GM12878 (cell line): ENCODE measurements at regions not wholly inside any gene's neighbourhood (a gene's known extent, or its start where the extent isn't known, plus 50 kb on each side); places are given as distances from the start of the nearest gene placed in this dataset.

ENCODE experiments used
- ATAC-seq: fragments of 200-7000 bp; cut with Tn5 transposase; 3 replicates; pipeline ENCODE4 v1.9.1; 2020; ENCODE audit warnings: mild to moderate bottlenecking, moderate library complexity
- BruUV-seq: library from RNA; stranded (reverse); fragments of 400-500 nt; replicated peaks from 2 replicates; lab custom pipeline; 2021; lab: Mats Ljungman, UMichigan
- CTCF ChIA-PET: fragments of 300-600 bp; sonication (Branson Sonifier 250); formaldehyde crosslinking; extraction: SDS; loops from one replicate; lab custom pipeline; 2021; ENCODE audit warnings: inconsistent platforms; lab: Yijun Ruan, JAX
- POLR2A ChIA-PET: fragments of 350-600 bp; formaldehyde crosslinking; extraction: SDS; loops from one replicate; lab custom pipeline; 2021; ENCODE audit warnings: inconsistent platforms; lab: Charles Lee
- RAD21 ChIA-PET: fragments of 300-600 bp; sonication (Branson Sonifier 250); formaldehyde crosslinking; loops from one replicate; lab custom pipeline; 2023; ENCODE audit warnings: antibody characterized with exemption; ENCODE audit not compliant: unreplicated experiment; lab: Charles Lee
- SMC1A ChIA-PET: fragments of 300-600 bp; sonication (Branson Sonifier 250); formaldehyde crosslinking; loops from one replicate; lab custom pipeline; 2023; ENCODE audit not compliant: unreplicated experiment, uncharacterized antibody; lab: Charles Lee
- DNase-seq: peaks from one replicate; pipeline ENCODE4 v3.0.0-alpha.2; 2011; ENCODE audit warnings: low read depth, low spot score
- FAIRE-seq: peaks from 3 replicates; lab custom pipeline; 2011; peaks lifted over from hg19 to GRCh38; lab: Jason Lieb, UNC
- H2AFZ ChIP-seq: 2 replicates; pipeline ENCODE4 v1.6.0; 2011; ENCODE audit warnings: low read depth, low read length, control low read depth; ENCODE audit not compliant: control insufficient read depth
- H3K27ac ChIP-seq: 2 replicates; pipeline ENCODE4 v1.5.1; 2011; ENCODE audit warnings: control low read depth; ENCODE audit not compliant: control insufficient read depth, insufficient read depth
- H3K27me3 ChIP-seq, 2 experiments: replicated peaks in 1 of 2; 2 replicates each; pipeline versions ENCODE4 v1.6.0 to v1.6.1; 2011; ENCODE audit warnings: low read length in 1 of 2; ENCODE audit not compliant: control insufficient read depth in 2 of 2, insufficient read depth in 2 of 2
- H3K36me3 ChIP-seq, 2 experiments: 2 replicates each; pipeline ENCODE4 v1.5.1; 2011; ENCODE audit warnings: low read length in 1 of 2; ENCODE audit not compliant: control insufficient read depth in 2 of 2, insufficient read depth in 2 of 2
- H3K4me1 ChIP-seq: 2 replicates; pipeline ENCODE4 v1.6.1; 2011; ENCODE audit warnings: mild to moderate bottlenecking, low read length, moderate library complexity, mixed read lengths; ENCODE audit not compliant: control insufficient read depth, insufficient read depth
- H3K4me2 ChIP-seq: 2 replicates; pipeline ENCODE4 v1.6.0; 2011; ENCODE audit warnings: control low read depth; ENCODE audit not compliant: control insufficient read depth, insufficient read depth
- H3K4me3 ChIP-seq: fragments of 200-600 bp; sonication (generic); 2 replicates; pipeline ENCODE4 v1.5.1; 2016
- H3K79me2 ChIP-seq: 2 replicates; pipeline ENCODE4 v1.6.0; 2011; ENCODE audit warnings: low read length; ENCODE audit not compliant: control insufficient read depth, insufficient read depth
- H3K9ac ChIP-seq: 2 replicates; pipeline ENCODE4 v1.8.0; 2011; ENCODE audit warnings: low read length, control low read depth, mixed read lengths; ENCODE audit not compliant: control insufficient read depth, insufficient read depth
- H3K9me3 ChIP-seq: replicated peaks from 3 replicates; pipeline ENCODE4 v1.5.1; 2011; ENCODE audit warnings: mild to moderate bottlenecking, low read length; ENCODE audit not compliant: control insufficient read depth, insufficient read depth
- H4K20me1 ChIP-seq: 2 replicates; pipeline ENCODE4 v1.6.0; 2011; ENCODE audit not compliant: control insufficient read depth, insufficient read depth
- ATF7 ChIP-seq: fragments of 450-650 bp; IDR thresholded peaks from 2 replicates; pipeline ENCODE4 v1.6.1; 2016; ENCODE audit warnings: low read depth, mild to moderate bottlenecking
- BHLHE40 ChIP-seq, 2 experiments: fragments of 450-650 bp in 1 of 2; IDR thresholded peaks; 2 replicates each; pipeline ENCODE4 v1.6.1; 2011 to 2017; ENCODE audit warnings: low read depth in 2 of 2, borderline replicate concordance in 1 of 2, improper control_type of control experiment in 1 of 2, low read length in 1 of 2, mild to moderate bottlenecking in 1 of 2
- EP300 ChIP-seq, 2 experiments: fragments of 150-350 bp in 1 of 2; IDR thresholded peaks; 2 replicates each; pipeline ENCODE4 v1.6.1; 2011 to 2012; ENCODE audit warnings: low read depth in 2 of 2, low read length in 2 of 2, borderline replicate concordance in 1 of 2, improper control_type of control experiment in 1 of 2, inconsistent platforms in 1 of 2; ENCODE audit not compliant: control insufficient read depth in 1 of 2
- ESRRA ChIP-seq: IDR thresholded peaks from 2 replicates; pipeline ENCODE4 v1.6.1; 2012; ENCODE audit warnings: mild to moderate bottlenecking, low read length, improper control_type of control experiment
- JUNB ChIP-seq: IDR thresholded peaks from 2 replicates; pipeline ENCODE4 v1.6.1; 2016; ENCODE audit warnings: antibody characterized with exemption, mild to moderate bottlenecking
- MTA3 ChIP-seq: IDR thresholded peaks from 2 replicates; pipeline ENCODE4 v1.6.1; 2012; ENCODE audit warnings: low read length, inconsistent platforms, borderline replicate concordance
- MYC ChIP-seq: IDR thresholded peaks from 2 replicates; pipeline ENCODE4 v1.6.1; 2011; ENCODE audit warnings: mild to moderate bottlenecking, low read length, moderate library complexity, inconsistent platforms; ENCODE audit not compliant: insufficient read depth, insufficient replicate concordance, insufficient read length, severe bottlenecking
- NR2C2 ChIP-seq: IDR thresholded peaks from 2 replicates; pipeline ENCODE4 v1.6.1; 2011; ENCODE audit warnings: borderline replicate concordance, low read depth; ENCODE audit not compliant: control insufficient read depth, insufficient read length
- SMAD1 ChIP-seq: fragments of 450-650 bp; IDR thresholded peaks from 2 replicates; pipeline ENCODE4 v1.6.1; 2018; ENCODE audit warnings: mild to moderate bottlenecking, low read depth; ENCODE audit not compliant: partially characterized antibody
- SMARCA5 ChIP-seq: fragments of 450-650 bp; IDR thresholded peaks from 2 replicates; pipeline ENCODE4 v1.6.1; 2017; ENCODE audit warnings: mild to moderate bottlenecking
- YY1 ChIP-seq: IDR thresholded peaks from 2 replicates; pipeline ENCODE4 v1.6.1; 2011; ENCODE audit warnings: low read depth, mild to moderate bottlenecking, low read length
- ZNF24 ChIP-seq: fragments of 450-650 bp; IDR thresholded peaks from 2 replicates; pipeline ENCODE4 v1.6.1; 2017; ENCODE audit warnings: antibody characterized with exemption, mild to moderate bottlenecking
- WGBS: methylation state at CpG from one replicate; pipeline ENCODE4 v1.1.6; 2016; ENCODE audit warnings: low lambda C conversion rate; ENCODE audit not compliant: insufficient replicate concordance, insufficient coverage; ENCODE audit errors: missing lambda C conversion rate; 5-methylcytosine and 5-hydroxymethylcytosine counted together
- in situ Hi-C: fragments of 300-500 bp; cut with MboI; formaldehyde crosslinking; loops from 9 replicates; pipeline ENCODE4 v1.14.3; 2018; ENCODE audit warnings: mixed read lengths
- intact Hi-C: fragments of 100-400 bp; cut with micrococcal nuclease; formaldehyde crosslinking; loops from one replicate; pipeline ENCODE4 v1.14.2; 2022; ENCODE audit not compliant: unreplicated experiment
- TF ChIP-seq, protein P1 (sequence below): fragments of 450-650 bp; formaldehyde crosslinking; IDR thresholded peaks from 2 replicates; pipeline ENCODE4 v1.5.0; 2022; ENCODE audit warnings: mild to moderate bottlenecking, missing genetic modification characterization
- TF ChIP-seq, protein P2 (sequence below): IDR thresholded peaks from 2 replicates; pipeline ENCODE4 v1.6.1; 2011; ENCODE audit warnings: mild to moderate bottlenecking, low read depth, low read length, moderate library complexity; ENCODE audit not compliant: insufficient replicate concordance
- TF ChIP-seq, protein P3 (sequence below): IDR thresholded peaks from 2 replicates; pipeline ENCODE4 v1.6.1; 2012; ENCODE audit warnings: low read depth, low read length, improper control_type of control experiment

DNA sequence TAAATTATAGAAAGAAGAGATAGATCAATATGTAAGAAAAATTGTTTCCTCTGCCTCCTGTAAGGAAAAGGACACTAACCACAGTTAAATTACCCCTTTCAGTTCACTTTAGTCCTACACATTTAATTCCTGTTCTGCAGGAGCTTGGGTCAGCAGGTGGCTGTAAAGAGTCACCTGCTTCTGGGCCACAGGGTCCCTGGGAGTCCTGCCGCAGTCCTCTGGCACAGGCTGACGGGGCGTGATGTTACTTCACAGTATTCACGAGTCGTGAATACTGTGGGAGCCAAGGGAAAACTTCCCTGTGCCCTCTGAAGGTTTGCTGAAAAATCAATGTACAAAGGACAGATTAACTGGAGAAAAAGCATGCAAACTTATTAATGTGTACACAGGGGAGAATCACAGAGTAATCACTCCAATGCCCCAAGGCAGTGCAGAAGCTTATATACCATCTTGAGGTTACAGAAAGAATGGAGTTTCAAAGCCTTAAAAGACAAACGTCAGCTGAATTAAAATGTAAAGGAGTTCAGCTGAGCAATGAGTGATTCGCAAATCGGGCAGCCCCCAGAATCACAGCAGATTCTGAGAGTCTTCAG lies 125.8 kb upstream of the TMTC4 start:
- ChIA-PET POLR2A (no interaction called here), SMC1A (interaction anchor here (0.6 to 1.7 kb wide), 3 partner anchors 43 to 189 kb away, joined by 3 to 8 read pairs (median 3); no protein-coding TSS in a partner anchor), CTCF (no interaction called here), RAD21 (no interaction called here)
- FAIRE-seq (no peak), DNase-seq (no peak), ATAC-seq (no peak)
- Histone ChIP-seq H3K4me3 (no peak overlapping the region), H3K27me3 (no peaks in the 10 kb centered on the region; a peak in 1 of 4 replicates), H3K27ac (no peak overlapping the region), H3K4me2 (no peak overlapping the region), H3K9me3 (no peaks in the 10 kb centered on the region; the same call in 2 of the 3 replicates), H2AFZ (no peak overlapping the region), H4K20me1 (no peaks in the 10 kb centered on the region), H3K4me1 (no peaks in the 10 kb centered on the region), H3K79me2 (no peaks in the 10 kb centered on the region), H3K9ac (no peak overlapping the region), H3K36me3 (no peaks in the 10 kb centered on the region)
- TF ChIP-seq ZNF24 (no peak), MTA3 (no peak), JUNB (no peak), EP300 (IDR thresholded peaks at IDR 0.05; ENCODE audit: borderline replicate concordance in 1 of 2, control insufficient read depth in 1 of 2, low read depth in 2 of 2, low read length in 2 of 2) (no peak), ESRRA (no peak), MYC (no peak), SMAD1 (no peak), BHLHE40 (IDR thresholded peaks at IDR 0.05; ENCODE audit: borderline replicate concordance in 1 of 2, low read depth in 2 of 2, low read length in 1 of 2) (no peak), YY1 (no peak), SMARCA5 (no peak), NR2C2 (no peak), ATF7 (no peak)
- TF ChIP-seq, protein P1, sequence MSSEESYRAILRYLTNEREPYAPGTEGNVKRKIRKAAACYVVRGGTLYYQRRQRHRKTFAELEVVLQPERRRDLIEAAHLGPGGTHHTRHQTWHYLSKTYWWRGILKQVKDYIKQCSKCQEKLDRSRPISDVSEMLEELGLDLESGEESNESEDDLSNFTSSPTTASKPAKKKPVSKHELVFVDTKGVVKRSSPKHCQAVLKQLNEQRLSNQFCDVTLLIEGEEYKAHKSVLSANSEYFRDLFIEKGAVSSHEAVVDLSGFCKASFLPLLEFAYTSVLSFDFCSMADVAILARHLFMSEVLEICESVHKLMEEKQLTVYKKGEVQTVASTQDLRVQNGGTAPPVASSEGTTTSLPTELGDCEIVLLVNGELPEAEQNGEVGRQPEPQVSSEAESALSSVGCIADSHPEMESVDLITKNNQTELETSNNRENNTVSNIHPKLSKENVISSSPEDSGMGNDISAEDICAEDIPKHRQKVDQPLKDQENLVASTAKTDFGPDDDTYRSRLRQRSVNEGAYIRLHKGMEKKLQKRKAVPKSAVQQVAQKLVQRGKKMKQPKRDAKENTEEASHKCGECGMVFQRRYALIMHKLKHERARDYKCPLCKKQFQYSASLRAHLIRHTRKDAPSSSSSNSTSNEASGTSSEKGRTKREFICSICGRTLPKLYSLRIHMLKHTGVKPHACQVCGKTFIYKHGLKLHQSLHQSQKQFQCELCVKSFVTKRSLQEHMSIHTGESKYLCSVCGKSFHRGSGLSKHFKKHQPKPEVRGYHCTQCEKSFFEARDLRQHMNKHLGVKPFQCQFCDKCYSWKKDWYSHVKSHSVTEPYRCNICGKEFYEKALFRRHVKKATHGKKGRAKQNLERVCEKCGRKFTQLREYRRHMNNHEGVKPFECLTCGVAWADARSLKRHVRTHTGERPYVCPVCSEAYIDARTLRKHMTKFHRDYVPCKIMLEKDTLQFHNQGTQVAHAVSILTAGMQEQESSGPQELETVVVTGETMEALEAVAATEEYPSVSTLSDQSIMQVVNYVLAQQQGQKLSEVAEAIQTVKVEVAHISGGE (CRISPR knock-in tag) = no peak
- TF ChIP-seq, protein P2, sequence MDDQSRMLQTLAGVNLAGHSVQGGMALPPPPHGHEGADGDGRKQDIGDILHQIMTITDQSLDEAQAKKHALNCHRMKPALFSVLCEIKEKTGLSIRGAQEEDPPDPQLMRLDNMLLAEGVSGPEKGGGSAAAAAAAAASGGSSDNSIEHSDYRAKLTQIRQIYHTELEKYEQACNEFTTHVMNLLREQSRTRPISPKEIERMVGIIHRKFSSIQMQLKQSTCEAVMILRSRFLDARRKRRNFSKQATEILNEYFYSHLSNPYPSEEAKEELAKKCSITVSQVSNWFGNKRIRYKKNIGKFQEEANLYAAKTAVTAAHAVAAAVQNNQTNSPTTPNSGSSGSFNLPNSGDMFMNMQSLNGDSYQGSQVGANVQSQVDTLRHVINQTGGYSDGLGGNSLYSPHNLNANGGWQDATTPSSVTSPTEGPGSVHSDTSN = no peak
- TF ChIP-seq, protein P3, sequence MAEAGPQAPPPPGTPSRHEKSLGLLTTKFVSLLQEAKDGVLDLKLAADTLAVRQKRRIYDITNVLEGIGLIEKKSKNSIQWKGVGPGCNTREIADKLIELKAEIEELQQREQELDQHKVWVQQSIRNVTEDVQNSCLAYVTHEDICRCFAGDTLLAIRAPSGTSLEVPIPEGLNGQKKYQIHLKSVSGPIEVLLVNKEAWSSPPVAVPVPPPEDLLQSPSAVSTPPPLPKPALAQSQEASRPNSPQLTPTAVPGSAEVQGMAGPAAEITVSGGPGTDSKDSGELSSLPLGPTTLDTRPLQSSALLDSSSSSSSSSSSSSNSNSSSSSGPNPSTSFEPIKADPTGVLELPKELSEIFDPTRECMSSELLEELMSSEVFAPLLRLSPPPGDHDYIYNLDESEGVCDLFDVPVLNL = no peak
- 50% methylated on average over 8 of the region's 8 CpGs for WGBS
- BruUV-seq = no TSS peak
- intact Hi-C loops (no loop called here), in situ Hi-C loops (no loop called here)
